GM19324 (cell line): ENCODE measurements at regions not wholly inside any gene's neighbourhood (a gene's known extent, or its start where the extent isn't known, plus 50 kb on each side); places are given as distances from the start of the nearest gene placed in this dataset.
"Not testable (repeated sequence)": the region's sequence is repeated elsewhere in the genome, so short reads cannot be mapped to it uniquely, and the experiment has no call there.

Experiments used
- ATAC-seq: cut with Tn5 transposase; IDR thresholded peaks from one replicate; pipeline ENCODE4 v1.9.1; 2021; ENCODE audit warnings: mild to moderate bottlenecking, moderate library complexity; ENCODE audit not compliant: unreplicated experiment, low FRiP score

- no peak for ATAC-seq
These were observed 1483.7 kb downstream of the PCDH9 start for GRCh38 chr13:65746406-65746921.

- ATAC-seq = no peak
These were observed 1485.3 kb downstream of the PCDH9 start for GRCh38 chr13:65744836-65745235.

DNA sequence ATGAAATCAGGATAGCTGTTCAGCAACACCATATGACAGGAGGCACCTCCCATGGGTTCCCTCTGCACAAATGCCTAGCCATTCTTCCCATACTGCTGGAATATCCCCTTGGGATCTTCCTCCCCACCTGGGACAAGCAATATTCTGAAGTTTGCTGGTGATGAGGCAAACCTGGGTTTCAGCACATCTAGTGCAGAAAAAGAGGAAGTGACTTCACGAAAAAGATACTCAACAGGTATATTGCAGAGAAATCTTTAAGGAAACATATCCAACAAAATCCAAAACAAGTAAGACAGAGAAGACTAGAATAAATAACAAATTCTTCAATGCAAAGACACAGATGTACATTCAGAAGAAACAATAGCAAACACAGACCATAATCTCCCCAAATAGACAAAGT lies 1497.0 kb downstream of the PCDH9 start:
- no peak for ATAC-seq

GRCh38 chr13:65727070-65727469 lies 1503.1 kb downstream of the PCDH9 start:
- no peak for ATAC-seq

GRCh38 chr13:65725006-65725405 lies 1505.1 kb downstream of the PCDH9 start:
- no peak for ATAC-seq

DNA sequence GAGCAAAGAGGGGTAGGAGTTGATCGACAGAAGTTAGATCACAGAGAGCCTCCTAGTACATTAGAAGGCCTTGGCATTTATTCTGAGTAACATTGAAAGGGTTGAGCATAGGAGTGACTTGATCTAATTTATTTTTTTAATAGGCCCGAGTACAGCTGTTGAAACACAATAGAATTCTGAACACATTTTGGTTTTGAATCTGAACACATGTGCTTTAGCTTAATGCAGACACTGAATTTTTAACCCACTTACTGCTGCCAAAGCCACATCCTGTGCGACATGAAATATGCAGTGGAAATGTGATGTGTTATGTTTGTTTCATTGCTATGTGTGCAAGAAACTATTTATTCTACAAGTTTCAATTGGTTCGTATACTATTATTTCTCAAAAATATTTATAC lies 1505.9 kb downstream of the PCDH9 start:
- no peak for ATAC-seq

- no peak for ATAC-seq
These were observed 1507.6 kb downstream of the PCDH9 start for GRCh38 chr13:65722506-65722905.

DNA sequence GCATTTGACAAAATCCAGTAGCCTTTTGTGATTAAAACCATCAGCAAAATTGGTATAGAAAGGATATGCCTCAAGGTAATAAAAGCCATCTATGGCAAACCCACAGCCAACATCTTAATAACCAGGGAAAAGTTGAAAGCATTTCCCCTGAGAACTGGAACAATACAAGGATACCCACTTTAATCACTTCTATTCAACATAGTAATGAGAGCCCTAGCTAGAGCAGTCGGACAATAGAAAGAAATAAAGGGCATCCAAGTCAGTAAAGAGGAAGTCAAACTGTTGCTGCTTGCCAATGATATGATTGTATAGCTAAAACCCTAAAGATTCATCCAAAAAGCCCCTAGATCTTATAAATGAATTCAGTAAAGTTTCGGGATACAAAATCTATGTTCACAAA lies 1510.3 kb downstream of the PCDH9 start:
- ATAC-seq = no peak

GRCh38 chr13:65710514-65710913 lies 1519.6 kb downstream of the PCDH9 start:
- ATAC-seq = no peak

GRCh38 chr13:65697843-65698242 lies 1532.3 kb downstream of the PCDH9 start:
- no peak for ATAC-seq

GRCh38 chr13:65679240-65679639 lies 1550.9 kb downstream of the PCDH9 start:
- no peak for ATAC-seq

DNA sequence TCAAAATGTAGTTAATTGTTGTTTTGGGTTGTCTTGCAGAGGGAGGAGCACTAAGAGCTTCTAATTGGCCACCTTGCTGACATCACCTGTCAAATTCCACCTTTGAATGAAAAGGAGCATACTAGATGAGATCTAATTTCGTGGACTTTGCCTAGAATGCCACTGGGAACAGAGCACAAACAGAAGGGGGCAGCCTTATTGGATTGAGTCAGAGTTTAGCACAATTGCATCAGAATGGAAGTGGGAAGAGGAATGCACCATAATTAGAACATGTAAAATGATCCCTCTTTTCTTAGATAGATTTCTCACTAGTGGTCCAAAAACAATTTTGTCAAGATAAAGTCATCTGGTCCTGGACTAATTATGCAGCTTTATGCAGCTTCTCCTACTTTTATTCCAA lies 1552.2 kb downstream of the PCDH9 start:
- no peak for ATAC-seq

GRCh38 chr13:65675383-65675782 lies 1554.8 kb downstream of the PCDH9 start:
- not testable (repeated sequence) for ATAC-seq

DNA sequence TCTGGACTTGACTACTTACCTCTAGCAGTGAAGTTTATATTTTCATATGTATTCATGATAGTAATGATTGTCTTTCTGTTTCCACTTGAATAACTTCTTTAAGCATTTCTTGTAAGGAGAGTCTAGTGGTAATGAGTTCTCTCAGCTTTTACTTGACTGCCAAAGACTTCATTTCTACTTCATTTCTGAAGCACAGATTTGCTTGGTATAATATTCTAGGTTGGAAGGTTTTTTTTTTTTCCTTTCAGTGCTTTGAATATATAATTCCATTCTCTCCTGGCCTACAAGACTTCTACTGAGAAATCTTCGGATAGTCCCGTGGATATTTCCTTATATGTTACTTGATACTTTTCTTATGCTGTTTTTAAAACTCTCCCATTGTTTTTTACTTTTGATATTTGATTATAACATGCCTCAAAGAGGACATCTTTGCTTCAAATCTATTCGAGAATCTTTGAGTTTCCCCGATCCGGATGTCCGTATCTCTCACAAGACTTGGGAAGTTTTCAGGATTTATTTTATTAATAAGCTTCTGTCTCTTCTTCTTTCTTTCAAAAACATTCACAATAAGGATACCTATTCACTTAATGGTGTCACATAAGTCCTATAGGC lies 1560.0 kb downstream of the PCDH9 start:
- ATAC-seq = no peak

DNA sequence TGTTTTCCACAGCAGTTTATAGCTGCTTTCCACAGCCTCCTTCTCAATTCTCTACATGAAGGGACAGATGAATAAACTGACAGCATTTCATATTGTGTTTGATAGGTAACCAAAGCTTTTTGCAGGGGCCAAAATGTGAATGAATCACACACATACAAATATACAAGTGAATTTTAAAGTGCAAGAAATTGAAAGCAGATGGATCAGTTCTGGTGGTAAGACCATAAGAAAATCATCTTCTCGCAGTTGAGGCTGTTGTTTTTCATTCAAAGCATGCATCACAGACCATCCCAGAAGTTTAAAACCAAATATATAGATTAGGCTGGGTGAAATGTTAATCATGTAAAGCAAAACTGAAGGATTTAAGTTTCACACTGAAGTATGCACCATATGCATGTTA lies 1569.4 kb downstream of the PCDH9 start:
- no peak for ATAC-seq

- no peak for ATAC-seq
These were observed 1573.3 kb downstream of the PCDH9 start for GRCh38 chr13:65656740-65657329.

- ATAC-seq = no peak
These were observed 1576.5 kb downstream of the PCDH9 start for GRCh38 chr13:65653613-65654012.

GRCh38 chr13:65650321-65650720 lies 1579.8 kb downstream of the PCDH9 start:
- ATAC-seq = no peak

DNA sequence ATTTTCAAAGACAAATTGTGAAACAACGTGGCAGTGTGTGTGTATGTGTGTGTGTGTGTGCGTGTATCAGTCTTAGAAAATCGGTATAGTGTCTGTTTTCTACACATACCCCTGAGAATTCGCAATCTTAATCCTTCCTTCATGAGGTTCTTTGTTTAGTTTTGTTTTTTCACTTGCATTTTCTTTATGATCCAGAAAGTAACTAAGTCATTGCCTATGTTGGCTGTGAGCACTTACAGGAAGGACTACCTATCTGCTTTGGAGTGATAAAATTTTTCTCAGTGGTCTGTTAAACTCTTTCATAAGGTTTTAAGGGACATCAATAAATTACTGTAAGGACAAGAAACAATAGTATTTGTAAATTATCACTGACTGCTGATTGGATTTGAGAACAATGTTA lies 1587.1 kb downstream of the PCDH9 start:
- no peak for ATAC-seq

- no peak for ATAC-seq
These were observed 1587.8 kb downstream of the PCDH9 start for GRCh38 chr13:65642301-65642700.

DNA sequence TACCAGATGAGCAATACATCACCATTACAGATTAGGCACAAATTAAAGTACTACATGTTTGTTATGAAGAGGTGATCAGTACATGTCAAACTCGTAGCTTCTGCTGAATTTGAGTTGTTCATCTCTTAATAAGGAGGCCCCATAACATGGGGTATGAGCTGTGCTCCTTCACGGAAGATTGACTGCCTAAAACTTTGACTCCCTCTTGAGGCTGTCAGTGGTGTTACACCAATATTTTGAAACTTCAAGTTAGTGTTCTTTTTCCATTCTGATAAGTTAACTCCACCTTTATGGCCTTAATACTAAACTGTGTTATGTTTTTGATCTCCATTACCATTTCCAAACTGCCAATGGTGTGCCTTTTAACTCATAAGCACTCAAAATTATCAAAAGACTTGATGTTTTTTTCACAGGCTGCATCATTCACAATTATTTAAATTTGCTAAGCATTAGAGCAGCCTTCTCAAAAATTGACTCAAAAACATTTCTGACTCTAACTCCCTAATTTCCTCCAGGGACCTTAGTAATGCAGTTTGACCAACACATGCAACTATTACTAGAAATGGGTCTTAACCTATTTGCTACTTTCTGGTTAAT lies 1591.5 kb downstream of the PCDH9 start:
- peak; percentile 76 for ATAC-seq

- ATAC-seq = no peak
These were observed 1596.3 kb downstream of the PCDH9 start for GRCh38 chr13:65633806-65634205.
